HepG2 (cell line): ENCODE measurements at regions not wholly inside any gene's neighbourhood (a gene's known extent, or its start where the extent isn't known, plus 50 kb on each side); places are given as distances from the start of the nearest gene placed in this dataset.

ENCODE experiments used
- ARNT2 ChIP-seq: sonication (generic); formaldehyde crosslinking; IDR thresholded peaks from 2 replicates; pipeline ENCODE4 v1.8.0; 2022; ENCODE audit warnings: mild to moderate bottlenecking, low read depth, missing genetic modification reagents, moderate library complexity
- BRF2 ChIP-seq: sonication (generic); formaldehyde crosslinking; IDR thresholded peaks from 2 replicates; pipeline ENCODE4 v1.8.1; 2022; ENCODE audit warnings: mild to moderate bottlenecking, missing genetic modification reagents
- CENPT ChIP-seq: sonication (generic); formaldehyde crosslinking; IDR thresholded peaks from 2 replicates; pipeline ENCODE4 v1.8.0; 2022; ENCODE audit warnings: low read depth, mild to moderate bottlenecking, moderate library complexity, missing genetic modification reagents
- CREBL2 ChIP-seq: sonication (generic); formaldehyde crosslinking; IDR thresholded peaks from 2 replicates; pipeline ENCODE4 v1.8.1; 2023; ENCODE audit warnings: missing genetic modification reagents, mild to moderate bottlenecking, borderline replicate concordance
- FLYWCH1 ChIP-seq: sonication (generic); formaldehyde crosslinking; IDR thresholded peaks from 2 replicates; pipeline ENCODE4 v1.8.1; 2023; ENCODE audit warnings: mild to moderate bottlenecking, missing genetic modification reagents
- HDAC1 ChIP-seq: sonication (generic); formaldehyde crosslinking; IDR thresholded peaks from 2 replicates; pipeline ENCODE4 v1.5.1; 2020; ENCODE audit warnings: mild to moderate bottlenecking, missing genetic modification reagents
- JUND ChIP-seq: sonication (generic); formaldehyde crosslinking; IDR thresholded peaks from 2 replicates; pipeline ENCODE4 v1.8.0; 2022; ENCODE audit warnings: mild to moderate bottlenecking, missing genetic modification reagents
- KLF13 ChIP-seq: sonication (generic); formaldehyde crosslinking; IDR thresholded peaks from 2 replicates; pipeline ENCODE4 v1.4.0; 2020; ENCODE audit warnings: mild to moderate bottlenecking, missing genetic modification reagents
- MYNN ChIP-seq: sonication (generic); formaldehyde crosslinking; IDR thresholded peaks from 2 replicates; pipeline ENCODE4 v1.4.0; 2020; ENCODE audit warnings: mild to moderate bottlenecking, low read depth, missing genetic modification reagents
- NCOA2 ChIP-seq: sonication (generic); formaldehyde crosslinking; IDR thresholded peaks from 2 replicates; pipeline ENCODE4 v1.8.0; 2022; ENCODE audit warnings: inconsistent platforms
- PHB2 ChIP-seq: fragments of 450-650 bp; IDR thresholded peaks from 2 replicates; pipeline ENCODE4 v1.6.1; 2018; ENCODE audit not compliant: partially characterized antibody
- REPIN1 ChIP-seq: sonication (generic); formaldehyde crosslinking; IDR thresholded peaks from 2 replicates; pipeline ENCODE4 v1.8.0; 2022; ENCODE audit warnings: missing genetic modification reagents, low read depth, mild to moderate bottlenecking, borderline replicate concordance
- SNRNP70 ChIP-seq: fragments of 200-400 bp; formaldehyde crosslinking; IDR thresholded peaks from 2 replicates; pipeline ENCODE4 v1.6.1; 2017; ENCODE audit warnings: mild to moderate bottlenecking, low read depth, low read length, moderate library complexity
- ZBTB38 ChIP-seq: sonication (generic); formaldehyde crosslinking; IDR thresholded peaks from 2 replicates; pipeline ENCODE4 v1.5.1; 2020; ENCODE audit warnings: mild to moderate bottlenecking, missing genetic modification reagents
- ZC3H4 ChIP-seq: sonication (generic); formaldehyde crosslinking; IDR thresholded peaks from 2 replicates; pipeline ENCODE4 v1.4.0; 2020; ENCODE audit warnings: missing genetic modification reagents, borderline replicate concordance
- ZFX ChIP-seq: sonication (generic); formaldehyde crosslinking; IDR thresholded peaks from 2 replicates; pipeline ENCODE4 v1.4.0; 2020; ENCODE audit warnings: mild to moderate bottlenecking, low read depth, missing genetic modification reagents, moderate library complexity
- ZNF180 ChIP-seq: sonication (generic); formaldehyde crosslinking; IDR thresholded peaks from 2 replicates; pipeline ENCODE4 v1.4.0; 2020; ENCODE audit warnings: low read depth, missing genetic modification reagents, borderline replicate concordance
- ZNF431 ChIP-seq: sonication (generic); formaldehyde crosslinking; IDR thresholded peaks from 2 replicates; pipeline ENCODE4 v1.9.0; 2022; ENCODE audit warnings: missing genetic modification reagents, low read depth, mild to moderate bottlenecking, borderline replicate concordance
- ZNF850 ChIP-seq: sonication (generic); formaldehyde crosslinking; conservative IDR thresholded peaks from 2 replicates; pipeline ENCODE4 v1.9.0; 2021; ENCODE audit warnings: mild to moderate bottlenecking, missing genetic modification reagents
- TF ChIP-seq, protein P1 (sequence below): sonication (generic); formaldehyde crosslinking; IDR thresholded peaks from 2 replicates; pipeline ENCODE4 v1.4.0; 2020; ENCODE audit warnings: mild to moderate bottlenecking, missing genetic modification reagents
- TF ChIP-seq, protein P2 (sequence below): sonication (generic); formaldehyde crosslinking; conservative IDR thresholded peaks from 2 replicates; pipeline ENCODE4 v1.8.0; 2022; ENCODE audit warnings: low read depth, missing genetic modification reagents
- TF ChIP-seq, protein P3 (sequence below): sonication (generic); formaldehyde crosslinking; IDR thresholded peaks from 2 replicates; pipeline ENCODE4 v1.8.0; 2023; ENCODE audit warnings: mild to moderate bottlenecking, missing genetic modification reagents

GRCh38 chr16:10318798-10319500 is 66.9 kb upstream of the ATF7IP2 start (continued):
- TF ChIP-seq, protein P1, sequence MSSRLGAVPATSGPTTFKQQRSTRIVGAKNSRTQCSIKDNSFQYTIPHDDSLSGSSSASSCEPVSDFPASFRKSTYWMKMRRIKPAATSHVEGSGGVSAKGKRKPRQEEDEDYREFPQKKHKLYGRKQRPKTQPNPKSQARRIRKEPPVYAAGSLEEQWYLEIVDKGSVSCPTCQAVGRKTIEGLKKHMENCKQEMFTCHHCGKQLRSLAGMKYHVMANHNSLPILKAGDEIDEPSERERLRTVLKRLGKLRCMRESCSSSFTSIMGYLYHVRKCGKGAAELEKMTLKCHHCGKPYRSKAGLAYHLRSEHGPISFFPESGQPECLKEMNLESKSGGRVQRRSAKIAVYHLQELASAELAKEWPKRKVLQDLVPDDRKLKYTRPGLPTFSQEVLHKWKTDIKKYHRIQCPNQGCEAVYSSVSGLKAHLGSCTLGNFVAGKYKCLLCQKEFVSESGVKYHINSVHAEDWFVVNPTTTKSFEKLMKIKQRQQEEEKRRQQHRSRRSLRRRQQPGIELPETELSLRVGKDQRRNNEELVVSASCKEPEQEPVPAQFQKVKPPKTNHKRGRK (CRISPR knock-in tag): no peak
- no peak for TF ChIP-seq CREBL2 (CRISPR knock-in tag)
- TF ChIP-seq NCOA2 (CRISPR knock-in tag): peak; percentile 94
- TF ChIP-seq ARNT2 (CRISPR knock-in tag): 0 out of 2 replicates have a peak, but pooled peaks have one; percentile 1
- TF ChIP-seq ZBTB38 (CRISPR knock-in tag): peak; percentile 79
- TF ChIP-seq ZFX (CRISPR knock-in tag): no peak; the same call in 1 of the 2 replicates
- TF ChIP-seq MYNN: no peak
- no peak for TF ChIP-seq CENPT (CRISPR knock-in tag)
- peak; percentile 71 for TF ChIP-seq JUND (CRISPR knock-in tag)
- TF ChIP-seq KLF13: no peak
- TF ChIP-seq BRF2 (CRISPR knock-in tag): 0 out of 2 replicates have a peak, but pooled peaks have one; percentile 31
- TF ChIP-seq ZNF180: no peak
- TF ChIP-seq PHB2: no peak
- TF ChIP-seq SNRNP70: no peak
- TF ChIP-seq, protein P2, sequence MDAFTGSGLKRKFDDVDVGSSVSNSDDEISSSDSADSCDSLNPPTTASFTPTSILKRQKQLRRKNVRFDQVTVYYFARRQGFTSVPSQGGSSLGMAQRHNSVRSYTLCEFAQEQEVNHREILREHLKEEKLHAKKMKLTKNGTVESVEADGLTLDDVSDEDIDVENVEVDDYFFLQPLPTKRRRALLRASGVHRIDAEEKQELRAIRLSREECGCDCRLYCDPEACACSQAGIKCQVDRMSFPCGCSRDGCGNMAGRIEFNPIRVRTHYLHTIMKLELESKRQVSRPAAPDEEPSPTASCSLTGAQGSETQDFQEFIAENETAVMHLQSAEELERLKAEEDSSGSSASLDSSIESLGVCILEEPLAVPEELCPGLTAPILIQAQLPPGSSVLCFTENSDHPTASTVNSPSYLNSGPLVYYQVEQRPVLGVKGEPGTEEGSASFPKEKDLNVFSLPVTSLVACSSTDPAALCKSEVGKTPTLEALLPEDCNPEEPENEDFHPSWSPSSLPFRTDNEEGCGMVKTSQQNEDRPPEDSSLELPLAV (CRISPR knock-in tag): no peak
- no peak for TF ChIP-seq REPIN1
- no peak for TF ChIP-seq ZNF431 (CRISPR knock-in tag)
- no peak for TF ChIP-seq ZNF850 (CRISPR knock-in tag)
- TF ChIP-seq HDAC1 (CRISPR knock-in tag): peak; percentile 95
- TF ChIP-seq, protein P3, sequence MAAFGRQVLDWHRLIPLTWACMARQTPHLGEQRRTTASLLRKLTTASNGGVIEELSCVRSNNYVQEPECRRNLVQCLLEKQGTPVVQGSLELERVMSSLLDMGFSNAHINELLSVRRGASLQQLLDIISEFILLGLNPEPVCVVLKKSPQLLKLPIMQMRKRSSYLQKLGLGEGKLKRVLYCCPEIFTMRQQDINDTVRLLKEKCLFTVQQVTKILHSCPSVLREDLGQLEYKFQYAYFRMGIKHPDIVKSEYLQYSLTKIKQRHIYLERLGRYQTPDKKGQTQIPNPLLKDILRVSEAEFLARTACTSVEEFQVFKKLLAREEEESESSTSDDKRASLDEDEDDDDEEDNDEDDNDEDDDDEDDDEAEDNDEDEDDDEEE: no peak
- TF ChIP-seq ZC3H4 (CRISPR knock-in tag): no peak
- TF ChIP-seq FLYWCH1 (CRISPR knock-in tag): no peak
